Sigmoid colon (tissue), 6 donors: ENCODE measurements at regions not wholly inside any gene's neighbourhood (a gene's known extent, or its start where the extent isn't known, plus 50 kb on each side); places are given as distances from the start of the nearest gene placed in this dataset.
"Not testable (repeated sequence)": the region's sequence is repeated elsewhere in the genome, so short reads cannot be mapped to it uniquely, and the experiment has no call there.

Experiments
- DNase-seq: peaks from one replicate; pipeline ENCODE4 v3.0.0-alpha.2; 2019
- H3K27ac ChIP-seq, 4 donors: fragments of 200-600 bp; sonication (generic); one replicate each; pipeline ENCODE4 v1.5.1; 2016 to 2019; ENCODE audit warnings: mild to moderate bottlenecking in 1 of 4
- H3K27me3 ChIP-seq, 3 donors: fragments of 200-600 bp; sonication (generic); one replicate each; pipeline ENCODE4 v1.5.1; 2019; ENCODE audit warnings: mild to moderate bottlenecking in 1 of 3
- H3K36me3 ChIP-seq, 4 donors: fragments of 200-600 bp; sonication (generic); one replicate each; pipeline ENCODE4 v1.5.1; 2016 to 2019
- H3K4me1 ChIP-seq, 4 donors: fragments of 200-600 bp; sonication (generic); one replicate each; pipeline ENCODE4 v1.5.1; 2017 to 2019
- H3K4me3 ChIP-seq, 4 donors: fragments of 200-600 bp; sonication (generic); one replicate each; pipeline ENCODE4 v1.5.1; 2017 to 2019; ENCODE audit warnings: mild to moderate bottlenecking in 2 of 4, moderate library complexity in 1 of 4
- H3K9me3 ChIP-seq, 4 donors: fragments of 200-600 bp in 3 of 4; sonication (generic) in 3 of 4; one replicate each; pipeline versions ENCODE4 v1.5.1 to v1.6.1; 2013 to 2019
- EP300 ChIP-seq, 4 donors: sonication (generic); formaldehyde crosslinking; IDR thresholded peaks; one replicate each; pipeline ENCODE4 v1.6.1; 2017; ENCODE audit warnings: antibody characterized with exemption in 4 of 4
- POLR2A ChIP-seq, 2 donors: fragments of 450-650 bp; IDR thresholded peaks; one replicate each; pipeline ENCODE4 v1.6.1; 2016; ENCODE audit warnings: antibody characterized with exemption in 2 of 2, mild to moderate bottlenecking in 2 of 2, moderate library complexity in 2 of 2
- POLR2AphosphoS5 ChIP-seq, 4 donors: sonication (generic); formaldehyde crosslinking; IDR thresholded peaks; one replicate each; pipeline ENCODE4 v1.6.1; 2017; ENCODE audit warnings: antibody characterized with exemption in 4 of 4
- WGBS, 2 donors: extraction: QIAGEN DNeasy Blood & Tissue Kit; methylation state at CpG; one replicate each; pipeline ENCODE4 v1.1.7; 2013; 5-methylcytosine and 5-hydroxymethylcytosine counted together
- intact Hi-C: fragments of 100-400 bp; cut with DNase I; formaldehyde crosslinking; loops from one replicate; pipeline ENCODE4 v1.15.1; 2023
- TF ChIP-seq, protein P1 (sequence below), 4 experiments: fragments of 450-650 bp in 3 of 4; fragments of 200-600 bp in 1 of 4; IDR thresholded peaks; one replicate each; pipeline ENCODE4 v1.5.1; 2016 to 2019; ENCODE audit warnings: antibody characterized with exemption in 4 of 4, mild to moderate bottlenecking in 3 of 4, moderate library complexity in 2 of 4
- donor health status: healthy with polysubstance abuse.
- donor health status: healthy.

DNA sequence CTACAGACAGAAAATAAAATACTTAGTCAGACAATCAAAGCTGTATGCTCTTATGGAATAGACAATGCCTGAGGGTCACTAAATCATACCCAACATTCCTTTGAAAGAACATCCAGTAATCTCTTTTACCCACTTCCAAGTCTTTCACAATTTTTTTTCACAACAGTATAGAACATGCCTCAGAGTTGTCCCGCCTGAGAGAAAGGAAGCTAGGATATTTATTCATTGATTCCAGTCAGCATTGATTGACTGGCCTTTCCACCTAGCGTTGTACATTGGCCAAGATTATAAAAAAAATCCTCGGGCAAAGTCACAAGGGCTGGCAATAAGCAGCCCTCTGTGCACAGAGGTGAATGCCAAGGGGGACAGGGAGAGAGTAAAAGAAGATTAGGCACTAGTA is 318.1 kb upstream of the PIK3R1 start:
- 52 to 59% methylated on average over 3 of the region's 3 CpGs for WGBS, 2 donors
- Histone ChIP-seq H3K9me3 (no peaks in the 10 kb centered on the region), H3K4me1 (no peaks in the 10 kb centered on the region), H3K27me3 (no peaks in the 10 kb centered on the region), H3K27ac (no peak overlapping the region), H3K36me3 (no peaks in the 10 kb centered on the region), H3K4me3 (no peak overlapping the region)
- TF ChIP-seq POLR2AphosphoS5 (IDR thresholded peaks at IDR 0.05) (no peak), POLR2A (IDR thresholded peaks at IDR 0.05) (no peak), EP300 (IDR thresholded peaks at IDR 0.05) (no peak)
- TF ChIP-seq, protein P1, sequence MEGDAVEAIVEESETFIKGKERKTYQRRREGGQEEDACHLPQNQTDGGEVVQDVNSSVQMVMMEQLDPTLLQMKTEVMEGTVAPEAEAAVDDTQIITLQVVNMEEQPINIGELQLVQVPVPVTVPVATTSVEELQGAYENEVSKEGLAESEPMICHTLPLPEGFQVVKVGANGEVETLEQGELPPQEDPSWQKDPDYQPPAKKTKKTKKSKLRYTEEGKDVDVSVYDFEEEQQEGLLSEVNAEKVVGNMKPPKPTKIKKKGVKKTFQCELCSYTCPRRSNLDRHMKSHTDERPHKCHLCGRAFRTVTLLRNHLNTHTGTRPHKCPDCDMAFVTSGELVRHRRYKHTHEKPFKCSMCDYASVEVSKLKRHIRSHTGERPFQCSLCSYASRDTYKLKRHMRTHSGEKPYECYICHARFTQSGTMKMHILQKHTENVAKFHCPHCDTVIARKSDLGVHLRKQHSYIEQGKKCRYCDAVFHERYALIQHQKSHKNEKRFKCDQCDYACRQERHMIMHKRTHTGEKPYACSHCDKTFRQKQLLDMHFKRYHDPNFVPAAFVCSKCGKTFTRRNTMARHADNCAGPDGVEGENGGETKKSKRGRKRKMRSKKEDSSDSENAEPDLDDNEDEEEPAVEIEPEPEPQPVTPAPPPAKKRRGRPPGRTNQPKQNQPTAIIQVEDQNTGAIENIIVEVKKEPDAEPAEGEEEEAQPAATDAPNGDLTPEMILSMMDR (IDR thresholded peaks at IDR 0.05), result no peak
- no peak for DNase-seq
- intact Hi-C loops, result no loop called here

DNA sequence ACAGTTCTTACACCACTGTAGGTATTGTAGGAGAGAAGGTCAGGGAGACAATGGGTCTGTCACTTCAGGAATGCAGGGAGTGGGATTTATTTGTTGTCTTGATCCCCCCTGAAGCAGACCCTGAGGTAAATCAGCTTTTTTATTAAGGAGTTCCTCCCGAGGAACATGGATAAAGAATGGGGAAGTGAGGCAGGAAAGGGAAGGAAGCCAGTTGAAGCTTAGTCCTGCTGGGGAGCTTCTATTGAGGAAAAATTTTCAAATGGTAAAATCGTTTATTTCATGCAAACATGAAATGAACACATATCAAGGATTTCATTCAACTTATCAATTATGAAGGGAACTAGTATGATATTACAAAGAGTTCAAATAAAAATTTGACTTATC is 318.6 kb upstream of the PIK3R1 start:
- intact Hi-C loops, result no loop called here
- Histone ChIP-seq H3K36me3 (no peaks in the 10 kb centered on the region), H3K27ac (no peak overlapping the region), H3K27me3 (no peaks in the 10 kb centered on the region), H3K9me3 (no peaks in the 10 kb centered on the region), H3K4me1 (no peaks in the 10 kb centered on the region), H3K4me3 (no peak overlapping the region)
- TF ChIP-seq, protein P1 (IDR thresholded peaks at IDR 0.05), result no peak
- TF ChIP-seq POLR2AphosphoS5 (IDR thresholded peaks at IDR 0.05) (no peak), EP300 (IDR thresholded peaks at IDR 0.05) (no peak), POLR2A (IDR thresholded peaks at IDR 0.05) (no peak)
- WGBS, 2 donors, result 37 to 62% methylated on average over 2 of the region's 2 CpGs
- no peak for DNase-seq

DNA sequence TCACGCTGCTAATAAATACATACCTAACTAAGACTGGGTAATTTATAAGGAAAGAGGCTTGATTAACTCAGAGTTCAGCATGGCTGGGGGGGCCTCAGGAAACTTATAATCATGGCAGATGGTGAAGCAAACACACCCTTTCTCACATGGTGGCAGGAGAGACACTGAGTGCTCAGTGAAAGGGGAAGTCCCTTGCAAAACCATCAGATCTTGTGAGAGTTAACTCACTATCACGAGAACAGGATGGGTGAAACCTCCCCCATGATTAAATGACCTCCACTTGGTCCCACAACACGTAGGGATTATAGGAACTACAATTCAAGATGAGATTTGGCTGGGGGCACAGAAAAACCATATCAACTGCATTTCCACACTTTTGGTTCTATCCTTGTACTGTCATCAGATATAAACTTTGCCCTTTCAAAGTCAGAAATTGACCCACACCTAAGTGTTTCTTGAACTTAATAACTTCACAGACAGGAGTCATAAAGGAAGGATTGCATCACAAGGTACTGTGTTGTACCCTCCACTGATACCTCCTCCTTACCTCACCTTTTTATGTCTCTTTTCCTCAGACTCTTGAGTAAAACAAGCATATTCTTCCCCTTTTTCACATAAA is 319.1 kb upstream of the PIK3R1 start:
- intact Hi-C loops, result no loop called here
- H3K27ac ChIP-seq, result no peak overlapping the region

DNA sequence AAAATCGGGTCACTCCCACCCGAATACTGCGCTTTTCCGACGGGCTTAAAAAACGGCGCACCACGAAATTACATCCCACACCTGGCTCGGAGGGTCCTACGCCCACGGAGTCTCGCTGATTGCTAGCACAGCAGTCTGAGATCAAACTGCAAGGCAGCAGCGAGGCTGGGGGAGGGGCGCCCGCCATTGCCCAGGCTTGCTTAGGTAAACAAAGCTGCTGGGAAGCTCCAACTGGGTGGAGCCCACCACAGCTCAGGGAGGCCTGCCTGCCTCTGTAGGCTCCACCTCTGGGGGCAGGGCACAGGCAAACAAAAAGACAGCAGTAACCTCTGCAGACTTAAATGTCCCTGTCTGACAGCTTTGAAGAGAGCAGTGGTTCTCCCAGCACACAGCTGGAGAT is 325.7 kb upstream of the PIK3R1 start:
- H3K9me3 ChIP-seq, H3K27me3 ChIP-seq, intact Hi-C loops, DNase-seq, H3K36me3 ChIP-seq, H3K27ac ChIP-seq, H3K4me3 ChIP-seq, H3K4me1 ChIP-seq: not testable (repeated sequence)
- 85 to 92% methylated on average over 15 of the region's 15 CpGs for WGBS, 2 donors

More for the DNA sequence above, 319.1 kb upstream of the PIK3R1 start:
- WGBS, 2 donors, result 73 to 94% methylated on average over 3 of the region's 3 CpGs
- Histone ChIP-seq H3K9me3 (no peaks in the 10 kb centered on the region), H3K4me1 (no peaks in the 10 kb centered on the region), H3K4me3 (no peak overlapping the region), H3K27me3 (no peaks in the 10 kb centered on the region), H3K36me3 (no peaks in the 10 kb centered on the region)
- TF ChIP-seq EP300 (IDR thresholded peaks at IDR 0.05) (no peak), POLR2AphosphoS5 (IDR thresholded peaks at IDR 0.05) (no peak), POLR2A (IDR thresholded peaks at IDR 0.05) (no peak)
- TF ChIP-seq, protein P1 (IDR thresholded peaks at IDR 0.05), result no peak
- no peak for DNase-seq

DNA sequence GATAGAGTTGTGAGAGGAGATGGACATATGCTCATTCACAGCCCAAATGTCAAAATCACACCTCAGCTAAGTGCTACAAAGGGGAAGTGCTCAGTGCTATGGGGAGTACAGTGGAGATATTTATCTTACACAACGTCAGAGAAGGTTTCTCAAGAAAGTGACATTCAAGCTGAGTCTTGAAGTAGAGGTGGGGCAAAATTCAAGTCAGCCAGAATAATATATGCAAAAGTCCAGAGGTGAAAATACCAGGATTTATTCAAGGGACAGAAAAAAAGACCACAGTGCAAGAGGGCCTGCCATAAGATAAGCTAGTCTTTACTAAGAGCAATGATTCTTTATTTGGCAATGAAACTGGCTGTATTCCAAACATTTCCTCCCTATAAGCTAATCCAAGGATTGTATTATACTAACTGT is 327.8 kb upstream of the PIK3R1 start:
- no peaks in the 10 kb centered on the region for H3K36me3 ChIP-seq
- intact Hi-C loops, result no loop called here
- no peaks in the 10 kb centered on the region for H3K4me1 ChIP-seq
- TF ChIP-seq, protein P1 (IDR thresholded peaks at IDR 0.05), result no peak
- TF ChIP-seq POLR2AphosphoS5 (IDR thresholded peaks at IDR 0.05) (no peak), POLR2A (IDR thresholded peaks at IDR 0.05) (no peak), EP300 (IDR thresholded peaks at IDR 0.05) (no peak)
- no peaks in the 10 kb centered on the region for H3K27me3 ChIP-seq
- no peaks in the 10 kb centered on the region for H3K9me3 ChIP-seq
- no peak overlapping the region for H3K27ac ChIP-seq
- no peak for DNase-seq
- WGBS, 2 donors, result 35 to 67% methylated on average over 1 of the region's 1 CpG
- no peak overlapping the region for H3K4me3 ChIP-seq
